HG02588 (cell line): ENCODE measurements at regions not wholly inside any gene's neighbourhood (a gene's known extent, or its start where the extent isn't known, plus 50 kb on each side); places are given as distances from the start of the nearest gene placed in this dataset.

Experiments
- ATAC-seq: cut with Tn5 transposase; IDR thresholded peaks from one replicate; pipeline ENCODE4 v1.9.1; 2021; ENCODE audit warnings: mild to moderate bottlenecking, moderate library complexity; ENCODE audit not compliant: unreplicated experiment

- no peak for ATAC-seq
These were observed 1179.8 kb downstream of the BRD1 start for GRCh38 chr22:48647606-48648515.

- ATAC-seq, result no peak
These were observed 1180.6 kb downstream of the BRD1 start for GRCh38 chr22:48647051-48647450.

GRCh38 chr22:48646216-48646925 is 1181.3 kb downstream of the BRD1 start:
- no peak for ATAC-seq

- no peak for ATAC-seq
These were observed 1181.9 kb downstream of the BRD1 start for GRCh38 chr22:48645766-48646165.

GRCh38 chr22:48644997-48645396 is 1182.7 kb downstream of the BRD1 start:
- no peak for ATAC-seq

- ATAC-seq, result no peak
These were observed 1183.6 kb downstream of the BRD1 start for GRCh38 chr22:48644108-48644507.

- no peak for ATAC-seq
These were observed 1184.5 kb downstream of the BRD1 start for GRCh38 chr22:48643066-48643731.

GRCh38 chr22:48642550-48642949 is 1185.1 kb downstream of the BRD1 start:
- ATAC-seq, result no peak

GRCh38 chr22:48641906-48642475 is 1185.7 kb downstream of the BRD1 start:
- no peak for ATAC-seq

- no peak for ATAC-seq
These were observed 1186.5 kb downstream of the BRD1 start for GRCh38 chr22:48640890-48641841.

GRCh38 chr22:48639896-48640748 is 1187.6 kb downstream of the BRD1 start:
- no peak for ATAC-seq

GRCh38 chr22:48639021-48639795 is 1188.5 kb downstream of the BRD1 start:
- ATAC-seq, result no peak

GRCh38 chr22:48637231-48637630 is 1190.4 kb downstream of the BRD1 start:
- ATAC-seq, result no peak

GRCh38 chr22:48636746-48637145 is 1190.9 kb downstream of the BRD1 start:
- ATAC-seq, result no peak

GRCh38 chr22:48635816-48636215 is 1191.9 kb downstream of the BRD1 start:
- ATAC-seq, result no peak

- ATAC-seq, result no peak
These were observed 1192.6 kb downstream of the BRD1 start for GRCh38 chr22:48635031-48635430.

- ATAC-seq, result no peak
These were observed 1193.5 kb downstream of the BRD1 start for GRCh38 chr22:48633996-48634836.
